GM23338 (cell line): ENCODE measurements at regions not wholly inside any gene's neighbourhood (a gene's known extent, or its start where the extent isn't known, plus 50 kb on each side); places are given as distances from the start of the nearest gene placed in this dataset.

ENCODE experiments used
- ATAC-seq: fragments of 200-7000 bp; cut with Tn5 transposase; 3 replicates; pipeline ENCODE4 v1.9.1; 2020
- DNase-seq: peaks from one replicate; pipeline ENCODE4 v3.0.0-alpha.2; 2015; ENCODE audit warnings: low spot score
- H2AFZ ChIP-seq: fragments of 200-600 bp; sonication (generic); 2 replicates; pipeline ENCODE4 v1.8.0; 2016; ENCODE audit warnings: antibody characterized with exemption, mild to moderate bottlenecking, moderate library complexity
- H3F3A ChIP-seq: fragments of 200-600 bp; sonication (generic); replicated peaks from 2 replicates; pipeline ENCODE4 v1.8.0; 2017; ENCODE audit warnings: antibody characterized with exemption, mixed run types, low read depth
- H3K27ac ChIP-seq: fragments of 200-600 bp; sonication (generic); 2 replicates; pipeline ENCODE4 v1.6.1; 2016; ENCODE audit warnings: low read depth
- H3K27me3 ChIP-seq: fragments of 200-600 bp; sonication (generic); 2 replicates; pipeline ENCODE4 v1.8.0; 2016; ENCODE audit warnings: mild to moderate bottlenecking, mixed run types, moderate library complexity; ENCODE audit not compliant: insufficient read depth
- H3K36me3 ChIP-seq: fragments of 200-600 bp; sonication (generic); 2 replicates; pipeline ENCODE4 v1.8.0; 2016; ENCODE audit warnings: mild to moderate bottlenecking; ENCODE audit not compliant: insufficient read depth
- H3K4me1 ChIP-seq: fragments of 200-600 bp; sonication (generic); 2 replicates; pipeline ENCODE4 v1.8.0; 2016; ENCODE audit warnings: mild to moderate bottlenecking, moderate library complexity; ENCODE audit not compliant: insufficient read depth
- H3K4me2 ChIP-seq: fragments of 200-600 bp; sonication (generic); 2 replicates; pipeline ENCODE4 v1.7.1; 2017; ENCODE audit warnings: mixed run types
- H3K4me3 ChIP-seq: fragments of 200-600 bp; sonication (generic); 2 replicates; pipeline ENCODE4 v1.6.1; 2016; ENCODE audit warnings: mixed run types
- H3K79me2 ChIP-seq: fragments of 200-600 bp; sonication (generic); replicated peaks from 2 replicates; pipeline ENCODE4 v1.8.0; 2017; ENCODE audit warnings: mild to moderate bottlenecking; ENCODE audit not compliant: insufficient read depth
- H3K9me2 ChIP-seq: fragments of 200-600 bp; sonication (generic); 2 replicates; pipeline ENCODE4 v1.8.0; 2017; ENCODE audit not compliant: insufficient read depth
- H4K20me1 ChIP-seq: fragments of 200-600 bp; sonication (generic); replicated peaks from 2 replicates; pipeline ENCODE4 v1.8.0; 2017; ENCODE audit warnings: mild to moderate bottlenecking; ENCODE audit not compliant: insufficient read depth
- H3K27ac Mint-ChIP-seq: 2 replicates; pipeline ENCODE4 v1.8.0; 2020; ENCODE audit warnings: inconsistent platforms, mild to moderate bottlenecking, moderate library complexity, mixed read lengths
- H3K27me3 Mint-ChIP-seq: 3 replicates; pipeline ENCODE4 v1.8.0; 2022; ENCODE audit warnings: low read depth, mild to moderate bottlenecking, moderate library complexity, mixed read lengths, inconsistent platforms; ENCODE audit not compliant: insufficient read depth, poor library complexity
- H3K36me3 Mint-ChIP-seq: 3 replicates; pipeline ENCODE4 v1.8.0; 2021; ENCODE audit warnings: low read depth, mild to moderate bottlenecking, inconsistent platforms, moderate library complexity, mixed read lengths
- H3K4me1 Mint-ChIP-seq: 3 replicates; pipeline ENCODE4 v1.8.0; 2020; ENCODE audit warnings: mild to moderate bottlenecking, inconsistent platforms, mixed read lengths
- H3K4me3 Mint-ChIP-seq: 3 replicates; pipeline ENCODE4 v1.8.0; 2021; ENCODE audit warnings: moderate library complexity, mild to moderate bottlenecking, inconsistent platforms, mixed read lengths
- H3K9me3 Mint-ChIP-seq: 3 replicates; pipeline ENCODE4 v1.8.0; 2020; ENCODE audit warnings: moderate library complexity, mild to moderate bottlenecking, inconsistent platforms, mixed read lengths
- CTCF ChIP-seq, 2 experiments: fragments of 200-600 bp in 1 of 2; sonication (generic) in 1 of 2; conservative IDR thresholded peaks; 2 replicates each; pipeline versions ENCODE4 v1.5.1 to v1.6.1; 2016 to 2017; ENCODE audit warnings: antibody characterized with exemption in 2 of 2, low read depth in 2 of 2, mild to moderate bottlenecking in 2 of 2, moderate library complexity in 1 of 2
- EZH2 ChIP-seq: fragments of 200-600 bp; sonication (generic); IDR thresholded peaks from one replicate; pipeline ENCODE4 v1.8.0; 2017; ENCODE audit warnings: antibody characterized with exemption, mild to moderate bottlenecking, low read depth; ENCODE audit not compliant: unreplicated experiment
- EZH2phosphoT487 ChIP-seq: fragments of 200-600 bp; sonication (generic); IDR thresholded peaks from one replicate; pipeline ENCODE4 v1.8.1; 2018; ENCODE audit warnings: antibody characterized with exemption; ENCODE audit not compliant: unreplicated experiment
- NANOG ChIP-seq: IDR thresholded peaks from 2 replicates; pipeline ENCODE4 v1.6.1; 2016; ENCODE audit warnings: antibody characterized with exemption, borderline replicate concordance
- POLR2AphosphoS5 ChIP-seq: IDR thresholded peaks from 2 replicates; pipeline ENCODE4 v1.6.1; 2016; ENCODE audit warnings: antibody characterized with exemption, low read depth
- REST ChIP-seq: IDR thresholded peaks from one replicate; pipeline ENCODE4 v1.6.1; 2018; ENCODE audit warnings: antibody characterized with exemption; ENCODE audit not compliant: unreplicated experiment
- STAT1 ChIP-seq: IDR thresholded peaks from one replicate; pipeline ENCODE4 v1.6.1; 2016; ENCODE audit warnings: antibody characterized with exemption; ENCODE audit not compliant: unreplicated experiment
- ZNF114 ChIP-seq: fragments of 250-450 bp; sonication (Bioruptor Pico); IDR thresholded peaks from 2 replicates; pipeline ENCODE4 v1.5.0; 2020; ENCODE audit warnings: mild to moderate bottlenecking, moderate library complexity
- ZNF331 ChIP-seq: fragments of 250-450 bp; sonication (Bioruptor Pico); IDR thresholded peaks from 2 replicates; pipeline ENCODE4 v1.5.0; 2020; ENCODE audit warnings: low read depth, mild to moderate bottlenecking, moderate library complexity
- TF ChIP-seq, protein P1 (sequence below): fragments of 250-450 bp; sonication (Bioruptor Pico); IDR thresholded peaks from 2 replicates; pipeline ENCODE4 v1.5.0; 2020; ENCODE audit warnings: mild to moderate bottlenecking, moderate library complexity
- TF ChIP-seq, protein P2 (sequence below): IDR thresholded peaks from 2 replicates; pipeline ENCODE4 v1.6.1; 2016; ENCODE audit warnings: antibody characterized with exemption

- H3K9me3 Mint-ChIP-seq, result no peaks in the 10 kb centered on the region
- no peaks in the 10 kb centered on the region for H4K20me1 ChIP-seq
- peaks cover 1% of the 10 kb centered on the region for H3K27me3 Mint-ChIP-seq
- no peak overlapping the region for H3K4me3 ChIP-seq
- no peak overlapping the region for H3K4me2 ChIP-seq
- H3K4me1 ChIP-seq, result no peaks in the 10 kb centered on the region
- no peak for DNase-seq
- no peak overlapping the region; the same call in 1 of the 2 replicates for H3K27ac Mint-ChIP-seq
- H3K79me2 ChIP-seq, result no peaks in the 10 kb centered on the region
- no peaks in the 10 kb centered on the region; the same call in 1 of the 2 replicates for H3K9me2 ChIP-seq
- H3K4me1 Mint-ChIP-seq, result no peaks in the 10 kb centered on the region
- no peaks in the 10 kb centered on the region for H3K27me3 ChIP-seq
- no peaks in the 10 kb centered on the region for H3K36me3 Mint-ChIP-seq
- H2AFZ ChIP-seq, result no peak overlapping the region
- TF ChIP-seq, protein P1, sequence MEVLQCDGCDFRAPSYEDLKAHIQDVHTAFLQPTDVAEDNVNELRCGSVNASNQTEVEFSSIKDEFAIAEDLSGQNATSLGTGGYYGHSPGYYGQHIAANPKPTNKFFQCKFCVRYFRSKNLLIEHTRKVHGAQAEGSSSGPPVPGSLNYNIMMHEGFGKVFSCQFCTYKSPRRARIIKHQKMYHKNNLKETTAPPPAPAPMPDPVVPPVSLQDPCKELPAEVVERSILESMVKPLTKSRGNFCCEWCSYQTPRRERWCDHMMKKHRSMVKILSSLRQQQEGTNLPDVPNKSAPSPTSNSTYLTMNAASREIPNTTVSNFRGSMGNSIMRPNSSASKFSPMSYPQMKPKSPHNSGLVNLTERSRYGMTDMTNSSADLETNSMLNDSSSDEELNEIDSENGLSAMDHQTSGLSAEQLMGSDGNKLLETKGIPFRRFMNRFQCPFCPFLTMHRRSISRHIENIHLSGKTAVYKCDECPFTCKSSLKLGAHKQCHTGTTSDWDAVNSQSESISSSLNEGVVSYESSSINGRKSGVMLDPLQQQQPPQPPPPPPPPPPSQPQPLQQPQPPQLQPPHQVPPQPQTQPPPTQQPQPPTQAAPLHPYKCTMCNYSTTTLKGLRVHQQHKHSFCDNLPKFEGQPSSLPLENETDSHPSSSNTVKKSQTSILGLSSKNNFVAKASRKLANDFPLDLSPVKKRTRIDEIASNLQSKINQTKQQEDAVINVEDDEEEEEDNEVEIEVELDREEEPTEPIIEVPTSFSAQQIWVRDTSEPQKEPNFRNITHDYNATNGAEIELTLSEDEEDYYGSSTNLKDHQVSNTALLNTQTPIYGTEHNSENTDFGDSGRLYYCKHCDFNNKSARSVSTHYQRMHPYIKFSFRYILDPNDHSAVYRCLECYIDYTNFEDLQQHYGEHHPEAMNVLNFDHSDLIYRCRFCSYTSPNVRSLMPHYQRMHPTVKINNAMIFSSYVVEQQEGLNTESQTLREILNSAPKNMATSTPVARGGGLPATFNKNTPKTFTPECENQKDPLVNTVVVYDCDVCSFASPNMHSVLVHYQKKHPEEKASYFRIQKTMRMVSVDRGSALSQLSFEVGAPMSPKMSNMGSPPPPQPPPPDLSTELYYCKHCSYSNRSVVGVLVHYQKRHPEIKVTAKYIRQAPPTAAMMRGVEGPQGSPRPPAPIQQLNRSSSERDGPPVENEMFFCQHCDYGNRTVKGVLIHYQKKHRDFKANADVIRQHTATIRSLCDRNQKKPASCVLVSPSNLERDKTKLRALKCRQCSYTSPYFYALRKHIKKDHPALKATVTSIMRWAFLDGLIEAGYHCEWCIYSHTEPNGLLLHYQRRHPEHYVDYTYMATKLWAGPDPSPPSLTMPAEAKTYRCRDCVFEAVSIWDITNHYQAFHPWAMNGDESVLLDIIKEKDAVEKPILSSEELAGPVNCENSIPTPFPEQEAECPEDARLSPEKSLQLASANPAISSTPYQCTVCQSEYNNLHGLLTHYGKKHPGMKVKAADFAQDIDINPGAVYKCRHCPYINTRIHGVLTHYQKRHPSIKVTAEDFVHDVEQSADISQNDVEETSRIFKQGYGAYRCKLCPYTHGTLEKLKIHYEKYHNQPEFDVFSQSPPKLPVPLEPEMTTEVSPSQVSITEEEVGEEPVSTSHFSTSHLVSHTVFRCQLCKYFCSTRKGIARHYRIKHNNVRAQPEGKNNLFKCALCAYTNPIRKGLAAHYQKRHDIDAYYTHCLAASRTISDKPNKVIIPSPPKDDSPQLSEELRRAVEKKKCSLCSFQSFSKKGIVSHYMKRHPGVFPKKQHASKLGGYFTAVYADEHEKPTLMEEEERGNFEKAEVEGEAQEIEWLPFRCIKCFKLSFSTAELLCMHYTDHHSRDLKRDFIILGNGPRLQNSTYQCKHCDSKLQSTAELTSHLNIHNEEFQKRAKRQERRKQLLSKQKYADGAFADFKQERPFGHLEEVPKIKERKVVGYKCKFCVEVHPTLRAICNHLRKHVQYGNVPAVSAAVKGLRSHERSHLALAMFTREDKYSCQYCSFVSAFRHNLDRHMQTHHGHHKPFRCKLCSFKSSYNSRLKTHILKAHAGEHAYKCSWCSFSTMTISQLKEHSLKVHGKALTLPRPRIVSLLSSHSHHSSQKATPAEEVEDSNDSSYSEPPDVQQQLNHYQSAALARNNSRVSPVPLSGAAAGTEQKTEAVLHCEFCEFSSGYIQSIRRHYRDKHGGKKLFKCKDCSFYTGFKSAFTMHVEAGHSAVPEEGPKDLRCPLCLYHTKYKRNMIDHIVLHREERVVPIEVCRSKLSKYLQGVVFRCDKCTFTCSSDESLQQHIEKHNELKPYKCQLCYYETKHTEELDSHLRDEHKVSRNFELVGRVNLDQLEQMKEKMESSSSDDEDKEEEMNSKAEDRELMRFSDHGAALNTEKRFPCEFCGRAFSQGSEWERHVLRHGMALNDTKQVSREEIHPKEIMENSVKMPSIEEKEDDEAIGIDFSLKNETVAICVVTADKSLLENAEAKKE (CRISPR knock-in tag), result no peak
- TF ChIP-seq ZNF114 (no peak), EZH2phosphoT487 (no peak), EZH2 (no peak), REST (no peak), ZNF331 (CRISPR knock-in tag) (no peak), CTCF (conservative IDR thresholded peaks at IDR 0.05; ENCODE audit: low read depth in 2 of 2) (no peak), POLR2AphosphoS5 (no peak), STAT1 (no peak), NANOG (no peak)
- TF ChIP-seq, protein P2, sequence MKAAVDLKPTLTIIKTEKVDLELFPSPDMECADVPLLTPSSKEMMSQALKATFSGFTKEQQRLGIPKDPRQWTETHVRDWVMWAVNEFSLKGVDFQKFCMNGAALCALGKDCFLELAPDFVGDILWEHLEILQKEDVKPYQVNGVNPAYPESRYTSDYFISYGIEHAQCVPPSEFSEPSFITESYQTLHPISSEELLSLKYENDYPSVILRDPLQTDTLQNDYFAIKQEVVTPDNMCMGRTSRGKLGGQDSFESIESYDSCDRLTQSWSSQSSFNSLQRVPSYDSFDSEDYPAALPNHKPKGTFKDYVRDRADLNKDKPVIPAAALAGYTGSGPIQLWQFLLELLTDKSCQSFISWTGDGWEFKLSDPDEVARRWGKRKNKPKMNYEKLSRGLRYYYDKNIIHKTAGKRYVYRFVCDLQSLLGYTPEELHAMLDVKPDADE, result no peak
- no peak overlapping the region for H3K27ac ChIP-seq
- no peaks in the 10 kb centered on the region for H3F3A ChIP-seq
- no peak overlapping the region for H3K4me3 Mint-ChIP-seq
- H3K36me3 ChIP-seq, result no peaks in the 10 kb centered on the region
- ATAC-seq, result no peak
Observed at GRCh38 chr1:177334903-177335302, 164.1 kb downstream of the BRINP2 start.
